ENCODE measurements at regions not wholly inside any gene's neighbourhood (a gene's known extent, or its start where the extent isn't known, plus 50 kb on each side); places are given as distances from the start of the nearest gene placed in this dataset.

DNA sequence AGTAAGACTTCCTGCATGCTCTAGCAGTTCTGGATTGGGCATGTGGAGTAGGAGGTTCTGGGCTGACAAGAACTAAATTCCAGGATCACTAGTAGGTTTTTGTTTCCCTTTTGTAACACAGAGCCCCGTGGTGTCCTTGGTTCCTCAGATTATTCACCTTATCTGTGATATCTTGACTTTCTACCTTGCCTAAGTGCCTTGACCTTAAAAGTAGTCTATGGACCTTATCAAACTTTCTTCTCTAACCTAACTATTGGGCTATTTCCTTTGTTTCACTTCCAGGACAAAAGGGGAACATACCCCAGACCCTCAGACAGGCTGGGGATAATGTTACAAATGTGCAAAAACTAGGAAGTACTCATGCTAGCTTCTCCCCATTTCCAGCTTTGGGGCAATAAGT lies 595.3 kb downstream of the PSAT1 start:
- TF ChIP-seq TARDBP (IDR thresholded peaks at IDR 0.05) = no peak
- no peak for TF ChIP-seq SUZ12 (IDR thresholded peaks at IDR 0.05)
- no peak for TF ChIP-seq FOXM1 (IDR thresholded peaks at IDR 0.05; ENCODE audit: borderline replicate concordance)
- TF ChIP-seq CTBP1 (IDR thresholded peaks at IDR 0.05; ENCODE audit: borderline replicate concordance) = no peak
